Iris pigment epithelial cell (primary cell): ENCODE measurements at regions not wholly inside any gene's neighbourhood (a gene's known extent, or its start where the extent isn't known, plus 50 kb on each side); places are given as distances from the start of the nearest gene placed in this dataset.
A peak's percentile ranks its signal among the peaks of the same experiment; 100 is the strongest.

Source experiments
- DNase-seq: peaks from one replicate; pipeline ENCODE4 v3.0.0-alpha.2; 2011; ENCODE audit warnings: low read depth

DNA sequence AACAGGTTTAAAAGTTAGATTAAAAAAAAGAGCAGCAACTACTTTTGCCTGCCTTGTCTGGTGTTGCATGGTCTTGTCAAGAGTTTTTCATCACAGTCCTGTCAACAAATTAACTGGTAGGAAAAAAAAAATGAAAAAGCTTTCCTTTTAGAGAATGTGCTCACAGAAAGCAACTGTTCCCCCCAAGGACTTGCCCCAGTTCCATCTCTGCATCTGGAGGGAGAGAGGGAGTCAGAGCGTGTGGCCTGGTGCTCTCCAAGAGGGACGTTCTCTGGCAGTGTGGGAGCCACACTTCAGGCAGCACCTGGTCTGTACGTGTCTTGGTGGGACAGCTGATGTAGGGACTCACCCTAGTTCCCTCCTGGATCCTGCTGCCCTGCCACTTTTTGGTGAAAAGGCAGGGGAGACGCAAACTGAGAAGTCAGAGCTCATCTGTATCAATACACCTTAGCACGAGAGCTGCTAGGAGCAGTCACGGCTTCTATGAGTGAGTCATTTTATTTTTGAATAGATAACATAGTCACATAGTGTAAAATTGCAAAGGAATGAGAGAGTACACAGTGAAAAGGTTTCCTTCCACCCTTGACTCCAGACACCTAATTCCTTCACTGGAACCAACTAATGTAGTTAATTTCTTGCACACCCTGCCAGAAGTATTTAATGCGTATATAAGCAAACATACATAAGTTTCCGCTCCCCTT, 172.5 kb upstream of the MGAT5 start:
- DNase-seq: no peak

GRCh38 chr2:134083548-134083947, 170.3 kb upstream of the MGAT5 start:
- DNase-seq: no peak

GRCh38 chr2:134086594-134087219, 167.2 kb upstream of the MGAT5 start:
- DNase-seq: no peak

- DNase-seq: no peak
These were observed 166.4 kb upstream of the MGAT5 start for GRCh38 chr2:134087371-134087921.

DNA sequence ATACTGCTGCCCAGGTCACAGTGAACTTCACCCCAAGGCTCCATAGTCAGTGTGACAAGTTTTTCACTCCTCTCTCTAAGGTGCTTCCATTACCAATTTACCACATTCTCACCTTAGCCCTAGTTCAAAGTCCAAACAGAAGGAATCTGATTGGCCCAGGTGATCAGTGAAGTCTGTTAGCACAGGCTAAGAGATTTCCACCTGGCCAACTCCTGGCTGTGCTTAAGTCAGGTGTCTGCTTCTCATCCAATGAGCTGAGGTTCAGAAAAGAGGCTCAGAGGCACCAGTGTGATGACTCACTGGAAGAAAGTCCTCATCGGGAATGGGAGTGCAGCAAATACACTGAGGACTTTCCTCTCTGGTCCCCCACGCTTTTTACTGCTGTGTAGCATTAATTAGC, 164.4 kb upstream of the MGAT5 start:
- no peak for DNase-seq

- no peak for DNase-seq
These were observed 156.1 kb upstream of the MGAT5 start for GRCh38 chr2:134097740-134098139.

DNA sequence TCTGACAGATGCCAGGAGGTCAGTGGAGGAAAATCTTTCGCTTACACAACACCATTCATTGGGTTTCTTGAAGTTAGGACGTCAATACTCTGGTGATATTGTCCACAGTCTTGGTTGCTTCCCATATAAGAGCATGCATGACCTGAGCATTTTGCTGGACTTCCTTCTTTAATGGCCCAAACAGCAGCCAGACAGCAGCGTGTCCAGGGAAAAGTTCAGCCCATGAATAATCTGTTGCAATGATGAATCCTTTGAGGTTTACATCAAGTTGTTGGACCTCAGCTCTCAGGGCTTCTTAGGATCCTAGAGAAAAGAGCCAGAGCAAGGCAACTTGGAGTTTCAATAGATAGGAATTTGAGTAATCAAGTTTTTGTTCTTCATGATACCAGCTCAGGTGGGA, 155.6 kb upstream of the MGAT5 start:
- no peak for DNase-seq

GRCh38 chr2:134099273-134099672, 154.6 kb upstream of the MGAT5 start:
- no peak for DNase-seq

DNA sequence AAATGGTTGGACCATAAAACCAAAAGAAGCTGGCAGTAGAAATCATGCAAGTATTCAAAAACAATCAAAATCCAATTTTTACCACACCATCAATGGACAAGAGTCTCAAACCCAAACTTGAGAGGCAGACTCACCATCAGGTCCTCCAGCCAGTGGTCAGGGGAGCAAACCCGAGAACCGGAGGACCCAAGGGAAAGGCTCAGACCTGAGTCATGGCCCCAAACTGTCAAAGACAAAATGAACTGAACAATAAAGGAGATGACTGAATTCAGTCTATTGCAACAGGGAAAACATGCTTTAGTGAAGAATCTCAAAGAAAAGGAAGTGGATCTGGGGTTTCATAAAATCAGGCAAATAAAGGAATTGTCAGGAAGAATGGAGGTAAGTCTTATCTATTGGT, 150.7 kb upstream of the MGAT5 start:
- DNase-seq: no peak

GRCh38 chr2:134104754-134105153, 149.1 kb upstream of the MGAT5 start:
- no peak for DNase-seq

DNA sequence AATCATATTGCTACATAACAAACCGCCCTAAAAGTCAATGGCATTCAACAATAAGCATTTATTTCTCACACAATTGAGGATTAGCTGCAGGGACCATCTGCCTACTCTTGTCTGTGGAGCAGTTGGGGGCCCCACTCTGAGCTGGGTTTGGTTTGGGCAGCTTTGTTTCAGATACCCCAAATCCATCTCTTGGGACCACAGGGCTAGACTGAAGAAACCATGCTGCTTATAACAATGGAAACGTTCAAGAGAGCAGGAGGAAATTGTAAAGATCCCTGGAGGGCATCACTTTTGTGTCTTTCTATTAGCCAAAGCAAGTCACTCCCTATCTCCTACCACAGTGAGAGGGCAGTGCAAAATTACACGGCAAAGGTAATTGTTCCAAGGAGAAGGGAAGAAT, 146.5 kb upstream of the MGAT5 start:
- no peak for DNase-seq

GRCh38 chr2:134108113-134108512, 145.8 kb upstream of the MGAT5 start:
- peak; percentile 45 for DNase-seq

DNA sequence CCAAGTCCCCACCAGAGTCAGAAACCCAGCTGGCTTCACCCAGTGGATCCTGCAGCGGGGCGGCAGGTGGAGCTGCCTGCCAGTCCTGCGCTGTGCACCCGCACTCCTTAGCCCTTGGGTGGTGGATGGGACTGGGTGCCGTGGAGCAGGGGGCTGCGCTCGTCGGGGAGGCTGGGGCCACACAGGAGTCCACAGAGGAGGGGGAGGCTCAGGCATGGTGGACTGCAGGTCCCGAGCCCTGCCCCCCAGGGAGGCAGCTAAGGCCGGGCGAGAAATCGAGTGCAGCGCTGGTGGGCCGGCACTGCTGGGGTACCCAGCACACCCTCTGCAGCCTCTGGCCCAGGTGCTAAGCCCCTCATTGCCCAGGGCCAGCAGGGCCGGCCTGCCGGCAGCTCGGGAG, 144.6 kb upstream of the MGAT5 start:
- DNase-seq: no peak

DNA sequence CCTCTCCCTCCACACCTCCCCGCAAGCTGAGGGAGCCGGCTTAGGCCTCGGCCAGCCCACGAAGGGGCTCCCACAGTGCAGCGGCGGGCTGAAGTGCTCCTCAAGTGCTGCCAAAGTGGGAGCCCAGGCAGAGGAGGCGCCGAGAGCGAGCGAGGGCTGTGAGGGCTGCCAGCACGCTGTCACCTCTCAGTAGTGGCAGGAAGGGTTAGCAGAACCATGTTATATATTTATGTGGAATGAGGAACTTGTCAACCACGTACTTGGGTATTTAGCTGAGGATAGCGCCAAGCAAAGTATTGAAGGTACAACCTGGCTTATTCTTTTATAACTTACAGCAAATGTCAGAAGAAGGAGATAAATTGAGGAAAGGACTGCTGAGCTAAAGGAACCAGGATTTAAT, 144.1 kb upstream of the MGAT5 start:
- no peak for DNase-seq

GRCh38 chr2:134110532-134110931, 143.3 kb upstream of the MGAT5 start:
- no peak for DNase-seq

- DNase-seq: no peak
These were observed 136.2 kb upstream of the MGAT5 start for GRCh38 chr2:134117676-134118075.

- DNase-seq: peak; percentile 98
These were observed 135.4 kb upstream of the MGAT5 start for GRCh38 chr2:134118279-134119116.

DNA sequence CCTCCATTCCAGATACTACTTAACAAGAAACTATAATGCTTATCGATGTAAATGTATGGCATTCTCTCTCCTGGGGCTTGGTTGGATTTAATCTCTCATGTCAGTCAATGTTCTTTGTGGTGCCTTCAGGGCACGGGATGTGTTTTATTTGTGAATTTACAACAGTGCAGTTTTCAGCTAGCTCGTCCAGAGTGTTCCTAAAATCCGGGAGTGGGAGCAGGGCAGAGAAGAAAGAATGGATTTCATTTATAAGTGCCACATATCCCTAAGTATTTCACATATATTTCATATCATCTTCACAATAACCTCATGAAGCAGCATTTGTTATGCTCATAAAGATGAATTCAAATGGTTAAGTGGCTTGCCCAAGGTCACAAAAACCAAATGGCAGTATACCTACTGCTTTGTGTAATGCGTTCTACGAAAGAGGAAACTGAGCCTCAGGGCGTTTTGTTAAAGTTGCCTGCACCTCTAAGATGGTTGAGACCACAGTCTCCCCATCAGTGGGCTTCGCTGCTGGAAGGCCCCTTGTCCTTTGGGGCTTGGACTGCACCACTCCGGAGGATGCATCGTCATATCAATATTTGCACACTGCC, 134.7 kb upstream of the MGAT5 start:
- no peak for DNase-seq

- peak; percentile 95 for DNase-seq
These were observed 134.0 kb upstream of the MGAT5 start for GRCh38 chr2:134119713-134120405.

- DNase-seq: no peak
These were observed 133.5 kb upstream of the MGAT5 start for GRCh38 chr2:134120406-134120732.

GRCh38 chr2:134120733-134121630, 132.9 kb upstream of the MGAT5 start:
- peak; percentile 80 for DNase-seq
